Ascending aorta (tissue), 2 donors: ENCODE measurements at regions not wholly inside any gene's neighbourhood (a gene's known extent, or its start where the extent isn't known, plus 50 kb on each side); places are given as distances from the start of the nearest gene placed in this dataset.

Source experiments
- DNase-seq, 2 donors: peaks; one replicate each; pipeline ENCODE4 v3.0.0-alpha.2; 2019; ENCODE audit warnings: low spot score in 2 of 2
- H3K27ac ChIP-seq, 2 donors: fragments of 200-600 bp; sonication (generic); one replicate each; pipeline ENCODE4 v1.5.1; 2016 to 2017; ENCODE audit warnings: mild to moderate bottlenecking in 1 of 2
- H3K27me3 ChIP-seq: fragments of 200-600 bp; sonication (generic); one replicate; pipeline ENCODE4 v1.5.1; 2017
- H3K36me3 ChIP-seq, 2 donors: fragments of 200-600 bp; sonication (generic); one replicate each; pipeline ENCODE4 v1.5.1; 2016
- H3K4me1 ChIP-seq, 2 donors: fragments of 200-600 bp; sonication (generic); one replicate each; pipeline ENCODE4 v1.5.1; 2016 to 2017; ENCODE audit warnings: mild to moderate bottlenecking in 1 of 2
- H3K4me3 ChIP-seq, 2 donors: fragments of 200-600 bp; sonication (generic); one replicate each; pipeline ENCODE4 v1.5.1; 2016 to 2017; ENCODE audit warnings: mild to moderate bottlenecking in 1 of 2
- H3K9me3 ChIP-seq, 2 donors: fragments of 200-600 bp; sonication (generic); one replicate each; pipeline ENCODE4 v1.5.1; 2016
- intact Hi-C: fragments of 100-400 bp; cut with DNase I; formaldehyde crosslinking; loops from one replicate; pipeline ENCODE4 v1.15.1; 2023
- TF ChIP-seq, protein P1 (sequence below), 3 experiments: fragments of 200-600 bp in 2 of 3; fragments of 450-650 bp in 1 of 3; sonication (generic) in 2 of 3; IDR thresholded peaks; one replicate each; pipeline ENCODE4 v1.5.1; 2016 to 2019; ENCODE audit warnings: antibody characterized with exemption in 3 of 3, mild to moderate bottlenecking in 1 of 3, moderate library complexity in 1 of 3

DNA sequence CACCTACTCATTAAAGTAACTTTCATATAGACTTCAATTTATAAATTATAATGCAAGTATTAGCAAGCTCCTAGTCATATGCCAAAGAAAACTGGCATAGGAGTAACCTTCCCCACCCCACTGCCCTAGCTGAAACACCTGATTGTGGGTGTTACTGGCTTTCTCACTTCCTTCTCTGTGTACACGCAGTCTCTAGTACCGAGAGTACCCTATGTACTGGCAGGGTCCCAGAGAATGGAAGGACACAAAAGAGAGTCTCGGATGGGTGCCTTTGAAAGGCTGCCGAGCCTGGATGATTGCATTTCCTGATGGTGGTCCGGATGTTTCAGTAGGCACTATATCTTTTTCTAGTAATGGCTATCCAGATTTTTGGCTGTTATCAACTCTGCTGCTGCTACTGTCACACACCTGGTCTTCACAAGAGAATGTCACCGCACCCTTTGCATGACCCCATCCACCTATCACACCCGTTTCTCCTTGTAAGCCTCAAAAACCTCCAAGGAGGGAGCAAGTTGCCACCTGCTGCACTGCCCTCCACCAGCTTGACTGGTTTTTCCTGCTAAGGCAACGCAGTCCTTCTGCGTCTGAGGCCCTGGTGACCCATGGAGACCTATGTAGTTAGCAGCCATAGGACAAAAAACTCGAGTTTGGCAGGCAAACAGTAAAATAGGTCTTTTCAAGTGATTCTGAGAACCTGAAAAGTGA lies 53.8 kb upstream of the CLINT1 start:
- Histone ChIP-seq H3K27ac (no peak overlapping the region), H3K4me1 (peaks cover 0 to 13% of the 10 kb centered on the region in 2 donors), H3K9me3 (no peaks in the 10 kb centered on the region), H3K36me3 (no peaks in the 10 kb centered on the region), H3K27me3 (no peaks in the 10 kb centered on the region), H3K4me3 (no peak overlapping the region)
- TF ChIP-seq, protein P1, sequence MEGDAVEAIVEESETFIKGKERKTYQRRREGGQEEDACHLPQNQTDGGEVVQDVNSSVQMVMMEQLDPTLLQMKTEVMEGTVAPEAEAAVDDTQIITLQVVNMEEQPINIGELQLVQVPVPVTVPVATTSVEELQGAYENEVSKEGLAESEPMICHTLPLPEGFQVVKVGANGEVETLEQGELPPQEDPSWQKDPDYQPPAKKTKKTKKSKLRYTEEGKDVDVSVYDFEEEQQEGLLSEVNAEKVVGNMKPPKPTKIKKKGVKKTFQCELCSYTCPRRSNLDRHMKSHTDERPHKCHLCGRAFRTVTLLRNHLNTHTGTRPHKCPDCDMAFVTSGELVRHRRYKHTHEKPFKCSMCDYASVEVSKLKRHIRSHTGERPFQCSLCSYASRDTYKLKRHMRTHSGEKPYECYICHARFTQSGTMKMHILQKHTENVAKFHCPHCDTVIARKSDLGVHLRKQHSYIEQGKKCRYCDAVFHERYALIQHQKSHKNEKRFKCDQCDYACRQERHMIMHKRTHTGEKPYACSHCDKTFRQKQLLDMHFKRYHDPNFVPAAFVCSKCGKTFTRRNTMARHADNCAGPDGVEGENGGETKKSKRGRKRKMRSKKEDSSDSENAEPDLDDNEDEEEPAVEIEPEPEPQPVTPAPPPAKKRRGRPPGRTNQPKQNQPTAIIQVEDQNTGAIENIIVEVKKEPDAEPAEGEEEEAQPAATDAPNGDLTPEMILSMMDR (IDR thresholded peaks at IDR 0.05) = no peak
- intact Hi-C loops = loop anchor here (10.0 kb wide), 1 partner anchor 88 kb away; no protein-coding TSS in a partner anchor
- DNase-seq = no peak

- Histone ChIP-seq H3K36me3 (no peaks in the 10 kb centered on the region), H3K4me3 (no peak overlapping the region), H3K27ac (no peak overlapping the region), H3K4me1 (peaks cover 0 to 7% of the 10 kb centered on the region in 2 donors), H3K27me3 (no peaks in the 10 kb centered on the region), H3K9me3 (no peaks in the 10 kb centered on the region)
- TF ChIP-seq, protein P1 (IDR thresholded peaks at IDR 0.05) = no peak
- no peak for DNase-seq
- intact Hi-C loops = loop anchor here (10.0 kb wide), 1 partner anchor 87 kb away; no protein-coding TSS in a partner anchor
These were observed 52.6 kb upstream of the CLINT1 start for GRCh38 chr5:157911568-157911967.
